HG03095 (cell line): ENCODE measurements at regions not wholly inside any gene's neighbourhood (a gene's known extent, or its start where the extent isn't known, plus 50 kb on each side); places are given as distances from the start of the nearest gene placed in this dataset.
A peak's percentile ranks its signal among the peaks of the same experiment; 100 is the strongest.
"Not testable (repeated sequence)": the region's sequence is repeated elsewhere in the genome, so short reads cannot be mapped to it uniquely, and the experiment has no call there.

ENCODE experiments used
- ATAC-seq: cut with Tn5 transposase; IDR thresholded peaks from one replicate; pipeline ENCODE4 v1.9.1; 2021; ENCODE audit warnings: moderate library complexity; ENCODE audit not compliant: unreplicated experiment

GRCh38 chr9:41075671-41076070, 52.8 kb downstream of the FOXD4L6 start:
- ATAC-seq = not testable (repeated sequence)

- not testable (repeated sequence) for ATAC-seq
Measured at GRCh38 chr9:41074356-41074942, 54.0 kb downstream of the FOXD4L6 start.

GRCh38 chr9:41073471-41074243, 54.8 kb downstream of the FOXD4L6 start:
- ATAC-seq = not testable (repeated sequence)

GRCh38 chr9:41064125-41064795, 64.2 kb downstream of the FOXD4L6 start:
- peak; percentile 64 for ATAC-seq

GRCh38 chr9:41063243-41063642, 65.2 kb downstream of the FOXD4L6 start:
- not testable (repeated sequence) for ATAC-seq

- not testable (repeated sequence) for ATAC-seq
Measured at GRCh38 chr9:41059603-41060002, 68.9 kb downstream of the FOXD4L6 start.

GRCh38 chr9:41053666-41054363, 74.7 kb downstream of the FOXD4L6 start:
- ATAC-seq = peak; percentile 74

GRCh38 chr9:41048672-41049071, 79.8 kb downstream of the FOXD4L6 start:
- ATAC-seq = not testable (repeated sequence)

GRCh38 chr9:41047792-41048191, 80.7 kb downstream of the FOXD4L6 start:
- not testable (repeated sequence) for ATAC-seq

- not testable (repeated sequence) for ATAC-seq
Measured at GRCh38 chr9:41044930-41045329, 83.6 kb downstream of the FOXD4L6 start.

GRCh38 chr9:41043433-41043832, 85.0 kb downstream of the FOXD4L6 start:
- ATAC-seq = not testable (repeated sequence)

GRCh38 chr9:41042111-41042510, 86.4 kb downstream of the FOXD4L6 start:
- ATAC-seq = not testable (repeated sequence)

- not testable (repeated sequence) for ATAC-seq
Measured at GRCh38 chr9:41040705-41041342, 87.7 kb downstream of the FOXD4L6 start.

- not testable (repeated sequence) for ATAC-seq
Measured at GRCh38 chr9:41035276-41035675, 93.2 kb downstream of the FOXD4L6 start.

GRCh38 chr9:41034699-41035197, 93.7 kb downstream of the FOXD4L6 start:
- ATAC-seq = not testable (repeated sequence)

- not testable (repeated sequence) for ATAC-seq
Measured at GRCh38 chr9:41033877-41034276, 94.6 kb downstream of the FOXD4L6 start.

- ATAC-seq = not testable (repeated sequence)
Measured at GRCh38 chr9:41033360-41033759, 95.1 kb downstream of the FOXD4L6 start.

GRCh38 chr9:41026912-41027676, 101.4 kb downstream of the FOXD4L6 start:
- not testable (repeated sequence) for ATAC-seq

- not testable (repeated sequence) for ATAC-seq
Measured at GRCh38 chr9:41022365-41022764, 106.1 kb downstream of the FOXD4L6 start.
